Gastroesophageal sphincter (tissue), 4 donors: ENCODE measurements at regions not wholly inside any gene's neighbourhood (a gene's known extent, or its start where the extent isn't known, plus 50 kb on each side); places are given as distances from the start of the nearest gene placed in this dataset.

ENCODE experiments used
- ATAC-seq: fragments of 150-250 bp; one replicate; pipeline ENCODE4 v1.9.1; 2016; ENCODE audit warnings: mild to moderate bottlenecking, moderate library complexity
- H3K27ac ChIP-seq, 4 donors: fragments of 200-600 bp; sonication (generic) in 3 of 4; 1 replicate in 3 of 4; 2 replicates in 1 of 4; pipeline ENCODE4 v1.5.1; 2016 to 2019
- H3K27me3 ChIP-seq: fragments of 200-600 bp; sonication (generic); one replicate; pipeline ENCODE4 v1.5.1; 2019
- H3K36me3 ChIP-seq, 2 donors: fragments of 200-600 bp; sonication (generic); one replicate each; pipeline ENCODE4 v1.5.1; 2019; ENCODE audit warnings: control low read depth in 1 of 2
- H3K4me1 ChIP-seq, 3 donors: fragments of 200-600 bp; sonication (generic); 1 replicate in 2 of 3; 2 replicates in 1 of 3; pipeline ENCODE4 v1.5.1; 2016 to 2019; ENCODE audit warnings: control low read depth in 2 of 3
- H3K4me3 ChIP-seq, 2 donors: fragments of 200-600 bp; sonication (generic); one replicate each; pipeline ENCODE4 v1.5.1; 2019; ENCODE audit warnings: mild to moderate bottlenecking in 1 of 2, moderate library complexity in 1 of 2
- H3K9me3 ChIP-seq, 3 donors: fragments of 200-600 bp; sonication (generic); one replicate each; pipeline ENCODE4 v1.5.1; 2017 to 2019; ENCODE audit warnings: control low read depth in 2 of 3
- EP300 ChIP-seq: sonication (generic); formaldehyde crosslinking; IDR thresholded peaks from one replicate; pipeline ENCODE4 v1.6.1; 2017; ENCODE audit warnings: antibody characterized with exemption, mild to moderate bottlenecking
- POLR2A ChIP-seq, 2 donors: fragments of 450-650 bp; IDR thresholded peaks; one replicate each; pipeline ENCODE4 v1.6.1; 2017; ENCODE audit warnings: antibody characterized with exemption in 2 of 2, mild to moderate bottlenecking in 2 of 2, moderate library complexity in 1 of 2
- POLR2AphosphoS5 ChIP-seq: sonication (generic); formaldehyde crosslinking; IDR thresholded peaks from one replicate; pipeline ENCODE4 v1.6.1; 2017; ENCODE audit warnings: antibody characterized with exemption
- whole genome bisulfite sequencing, 2 donors: methylation state at CpG; one replicate each; pipeline ENCODE4 v1.1.5; 2018; ENCODE audit warnings: low coverage in 1 of 2; 5-methylcytosine and 5-hydroxymethylcytosine counted together
- TF ChIP-seq, protein P1 (sequence below), 4 experiments: fragments of 200-600 bp in 2 of 4; fragments of 450-650 bp in 2 of 4; sonication (generic) in 1 of 4; IDR thresholded peaks; one replicate each; pipeline ENCODE4 v1.5.1; 2017 to 2019; ENCODE audit warnings: antibody characterized with exemption in 4 of 4, mild to moderate bottlenecking in 2 of 4, moderate library complexity in 2 of 4

DNA sequence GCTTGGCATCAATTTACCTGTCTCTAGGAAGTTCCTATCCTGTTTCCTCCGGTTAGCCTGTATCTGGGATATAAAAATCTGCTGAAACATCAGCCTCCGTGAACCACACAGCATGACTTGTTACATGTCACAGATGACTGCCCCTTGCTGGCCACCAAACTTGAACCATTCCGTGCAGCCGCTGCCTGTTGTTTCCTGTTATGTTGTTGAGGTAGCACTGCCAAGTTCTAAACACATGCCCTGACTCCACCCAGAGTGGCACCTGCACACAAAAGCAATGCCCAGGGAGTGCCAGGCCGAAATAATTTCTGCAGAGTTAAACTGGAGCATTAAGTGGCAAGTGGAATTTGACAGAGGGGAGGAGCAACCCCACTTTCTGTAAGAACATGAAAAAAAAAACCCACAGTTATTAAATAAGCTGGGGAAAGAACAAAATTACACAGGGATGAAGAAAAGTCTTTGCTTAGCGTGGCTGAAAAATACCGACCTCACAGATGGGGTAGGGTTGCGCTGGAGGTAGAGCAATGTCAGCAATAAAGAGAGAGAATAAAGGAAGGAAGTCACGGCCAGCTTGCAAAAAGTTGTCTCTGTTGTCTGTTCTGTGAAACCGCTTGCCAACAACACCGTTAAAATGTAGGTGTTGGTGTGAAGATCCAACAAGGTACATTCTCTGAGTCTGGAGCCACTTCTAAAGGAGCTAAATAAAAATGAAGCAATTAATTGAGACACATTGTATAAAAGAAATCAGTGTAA is 174.6 kb upstream of the CDH13 start:
- no peak overlapping the region for H3K4me3 ChIP-seq
- 71 to 83% methylated on average over 8 to 9 of the region's 11 CpGs for WGBS, 2 donors
- no peak for TF ChIP-seq POLR2A (IDR thresholded peaks at IDR 0.05)
- TF ChIP-seq, protein P1, sequence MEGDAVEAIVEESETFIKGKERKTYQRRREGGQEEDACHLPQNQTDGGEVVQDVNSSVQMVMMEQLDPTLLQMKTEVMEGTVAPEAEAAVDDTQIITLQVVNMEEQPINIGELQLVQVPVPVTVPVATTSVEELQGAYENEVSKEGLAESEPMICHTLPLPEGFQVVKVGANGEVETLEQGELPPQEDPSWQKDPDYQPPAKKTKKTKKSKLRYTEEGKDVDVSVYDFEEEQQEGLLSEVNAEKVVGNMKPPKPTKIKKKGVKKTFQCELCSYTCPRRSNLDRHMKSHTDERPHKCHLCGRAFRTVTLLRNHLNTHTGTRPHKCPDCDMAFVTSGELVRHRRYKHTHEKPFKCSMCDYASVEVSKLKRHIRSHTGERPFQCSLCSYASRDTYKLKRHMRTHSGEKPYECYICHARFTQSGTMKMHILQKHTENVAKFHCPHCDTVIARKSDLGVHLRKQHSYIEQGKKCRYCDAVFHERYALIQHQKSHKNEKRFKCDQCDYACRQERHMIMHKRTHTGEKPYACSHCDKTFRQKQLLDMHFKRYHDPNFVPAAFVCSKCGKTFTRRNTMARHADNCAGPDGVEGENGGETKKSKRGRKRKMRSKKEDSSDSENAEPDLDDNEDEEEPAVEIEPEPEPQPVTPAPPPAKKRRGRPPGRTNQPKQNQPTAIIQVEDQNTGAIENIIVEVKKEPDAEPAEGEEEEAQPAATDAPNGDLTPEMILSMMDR (IDR thresholded peaks at IDR 0.05) = no peak

DNA sequence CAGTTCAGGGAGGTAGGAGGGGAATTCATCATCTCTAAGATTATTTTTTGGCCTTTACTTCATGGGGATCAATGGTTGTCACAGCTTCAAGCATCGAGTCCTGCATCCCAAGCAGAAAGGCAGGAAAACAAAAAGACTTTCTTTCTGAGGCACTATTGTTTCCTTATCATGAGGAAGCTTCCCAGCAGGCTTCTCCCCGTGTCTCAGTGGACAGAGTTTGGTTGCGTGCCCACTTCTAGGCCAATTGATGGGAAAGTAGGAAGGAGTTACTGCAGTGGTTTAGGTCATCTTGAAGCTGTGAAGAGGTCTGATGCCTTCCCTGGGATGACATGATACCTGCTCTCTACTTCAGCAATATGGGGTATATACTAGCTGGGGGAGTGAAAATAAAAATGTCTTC is 175.3 kb upstream of the CDH13 start:
- Histone ChIP-seq H3K36me3 (no peaks in the 10 kb centered on the region), H3K4me1 (peaks cover 0 to under 1% (median 0%) of the 10 kb centered on the region in 3 donors), H3K27ac (no peak overlapping the region), H3K4me3 (no peak overlapping the region), H3K27me3 (no peaks in the 10 kb centered on the region), H3K9me3 (no peaks in the 10 kb centered on the region)
- WGBS, 2 donors = 54 to 61% methylated on average over 3 of the region's 3 CpGs
- no peak for ATAC-seq
- TF ChIP-seq EP300 (no peak), POLR2A (IDR thresholded peaks at IDR 0.05) (no peak), POLR2AphosphoS5 (no peak)
- TF ChIP-seq, protein P1 (IDR thresholded peaks at IDR 0.05) = no peak

More for the DNA sequence above, 174.6 kb upstream of the CDH13 start:
- H3K27me3 ChIP-seq = no peaks in the 10 kb centered on the region
- ATAC-seq = no peak
- H3K4me1 ChIP-seq = peaks cover 0 to 5% (median 0%) of the 10 kb centered on the region in 3 donors
- H3K27ac ChIP-seq = no peak overlapping the region
- no peaks in the 10 kb centered on the region for H3K36me3 ChIP-seq
- H3K9me3 ChIP-seq = no peaks in the 10 kb centered on the region

DNA sequence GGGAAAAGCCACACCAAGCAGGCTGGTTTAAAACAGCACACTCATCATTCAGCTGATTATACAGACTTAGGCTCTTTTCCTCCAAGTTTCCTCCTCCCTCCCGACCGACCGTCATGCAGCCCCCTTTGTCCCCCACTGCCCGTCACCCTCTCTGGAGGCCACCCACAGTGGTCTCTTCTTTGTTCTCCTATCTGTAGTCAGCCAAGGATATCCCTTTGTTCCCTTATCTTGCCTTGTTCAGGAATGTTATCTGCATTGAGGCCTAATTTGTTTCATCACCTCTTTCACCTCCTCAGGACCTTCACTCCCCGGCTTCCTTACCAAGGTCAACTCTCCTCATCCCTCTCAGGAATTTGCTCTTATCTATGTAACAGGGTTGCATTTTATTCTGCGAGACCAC is 186.4 kb upstream of the CDH13 start:
- WGBS, 2 donors = 21 to 42% methylated on average over 4 to 6 of the region's 6 CpGs
- no peak overlapping the region for H3K4me3 ChIP-seq
- H3K9me3 ChIP-seq = no peaks in the 10 kb centered on the region
- H3K4me1 ChIP-seq = no peaks in the 10 kb centered on the region
- H3K36me3 ChIP-seq = no peaks in the 10 kb centered on the region
- no peak for TF ChIP-seq EP300
- no peak for TF ChIP-seq POLR2AphosphoS5
- TF ChIP-seq, protein P1 (IDR thresholded peaks at IDR 0.05) = no peak
- TF ChIP-seq POLR2A (IDR thresholded peaks at IDR 0.05) = no peak
- no peak for ATAC-seq
- H3K27me3 ChIP-seq = peaks cover 14% of the 10 kb centered on the region
- H3K27ac ChIP-seq = no peak overlapping the region

DNA sequence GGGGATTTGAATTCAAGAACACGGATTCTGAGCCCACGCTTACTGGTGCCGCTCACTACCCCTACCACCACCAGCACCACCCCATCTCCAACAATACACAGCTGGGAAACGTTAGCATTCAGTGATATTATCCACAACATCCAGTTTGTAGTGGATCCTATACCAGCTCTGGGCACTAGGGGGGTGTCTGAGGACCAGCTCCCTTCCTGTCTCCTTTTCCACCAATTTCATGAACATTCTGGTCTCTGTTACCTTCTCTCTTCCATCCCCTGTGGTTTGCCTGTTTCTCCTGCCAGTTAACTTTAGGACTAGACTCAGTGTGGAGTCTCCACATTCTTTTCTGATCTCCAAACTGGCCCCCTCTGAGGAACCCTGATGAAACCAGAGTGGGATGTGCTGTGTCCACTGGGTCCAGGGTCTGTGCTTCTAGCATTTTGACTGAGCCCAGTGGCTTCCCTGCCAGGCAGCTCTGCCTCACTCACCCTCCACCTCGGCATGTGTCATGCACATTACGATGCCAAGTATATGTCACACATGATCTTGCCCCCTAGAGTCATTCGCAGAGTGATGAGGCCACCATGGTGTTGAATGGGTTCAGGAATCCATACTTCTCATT is 187.0 kb upstream of the CDH13 start:
- no peak for TF ChIP-seq EP300
- TF ChIP-seq POLR2AphosphoS5 = no peak
- TF ChIP-seq, protein P1 (IDR thresholded peaks at IDR 0.05) = no peak
- TF ChIP-seq POLR2A (IDR thresholded peaks at IDR 0.05) = no peak
- H3K36me3 ChIP-seq = no peaks in the 10 kb centered on the region
- WGBS, 2 donors = 0 to 64% methylated on average over 1 to 7 of the region's 7 CpGs

DNA sequence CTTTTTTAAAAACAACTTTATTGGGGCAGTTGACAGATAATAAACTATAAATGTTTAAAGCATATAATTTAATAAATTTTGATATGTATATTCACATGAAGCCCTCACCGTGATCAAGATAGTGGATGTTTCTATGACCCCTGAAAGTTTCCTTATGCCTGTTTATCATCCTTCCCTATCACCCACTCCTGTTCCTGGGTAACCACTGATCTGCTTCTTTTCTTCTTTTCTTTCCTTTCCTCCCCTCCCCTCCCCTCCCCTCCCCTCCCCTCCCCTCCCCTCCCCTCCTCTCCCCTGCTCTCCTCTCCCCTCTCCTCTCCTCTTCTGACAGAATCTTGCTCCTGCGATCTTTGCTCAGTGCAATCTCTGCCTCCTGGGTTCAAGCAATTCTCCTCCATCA is 193.7 kb upstream of the CDH13 start:
- Histone ChIP-seq H3K27me3 (peaks cover 12% of the 10 kb centered on the region), H3K4me3 (no peak overlapping the region), H3K36me3 (no peaks in the 10 kb centered on the region), H3K27ac (no peak overlapping the region), H3K4me1 (no peaks in the 10 kb centered on the region), H3K9me3 (no peaks in the 10 kb centered on the region)
- no peak for ATAC-seq
- TF ChIP-seq, protein P1 (IDR thresholded peaks at IDR 0.05) = no peak
- TF ChIP-seq POLR2AphosphoS5 = no peak
- 80 to 86% methylated on average over 1 to 2 of the region's 2 CpGs for WGBS, 2 donors

More for the DNA sequence above, 187.0 kb upstream of the CDH13 start:
- ATAC-seq = no peak
- Histone ChIP-seq H3K4me1 (no peaks in the 10 kb centered on the region), H3K27ac (no peak overlapping the region), H3K27me3 (peaks cover 14% of the 10 kb centered on the region), H3K4me3 (no peak overlapping the region), H3K9me3 (no peaks in the 10 kb centered on the region)
